Suprapubic skin (tissue), 3 donors: ENCODE measurements at regions not wholly inside any gene's neighbourhood (a gene's known extent, or its start where the extent isn't known, plus 50 kb on each side); places are given as distances from the start of the nearest gene placed in this dataset.

ENCODE experiments used
- POLR2A ChIP-seq, 2 donors: fragments of 450-650 bp; IDR thresholded peaks; one replicate each; pipeline ENCODE4 v1.6.1; 2017; ENCODE audit warnings: antibody characterized with exemption in 2 of 2, mild to moderate bottlenecking in 2 of 2, moderate library complexity in 2 of 2
- TF ChIP-seq, protein P1 (sequence below), 2 donors: fragments of 200-600 bp in 1 of 2; fragments of 450-650 bp in 1 of 2; sonication (generic) in 1 of 2; IDR thresholded peaks; one replicate each; pipeline ENCODE4 v1.5.1; 2016 to 2019; ENCODE audit warnings: antibody characterized with exemption in 2 of 2, mild to moderate bottlenecking in 1 of 2, moderate library complexity in 1 of 2

DNA sequence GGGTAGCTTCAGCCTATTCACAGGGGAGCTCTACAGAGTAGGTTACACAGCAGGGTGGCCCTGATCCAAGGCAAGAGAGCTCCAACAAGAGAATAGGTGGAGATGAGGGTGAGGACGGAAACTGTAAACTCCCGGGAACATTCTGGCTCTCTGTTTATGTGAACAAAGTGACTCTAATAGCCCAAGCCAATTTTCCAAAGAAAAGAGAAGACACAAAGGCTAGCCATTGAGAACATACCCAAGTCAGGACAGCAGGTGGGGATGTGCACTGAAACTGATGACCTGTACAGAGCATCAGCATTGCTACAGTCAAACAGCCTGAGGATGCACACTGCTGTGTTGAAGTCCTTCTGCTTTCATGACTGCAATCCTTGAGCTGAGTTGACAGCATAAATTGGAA lies 136.0 kb upstream of the TOP1 start:
- TF ChIP-seq, protein P1, sequence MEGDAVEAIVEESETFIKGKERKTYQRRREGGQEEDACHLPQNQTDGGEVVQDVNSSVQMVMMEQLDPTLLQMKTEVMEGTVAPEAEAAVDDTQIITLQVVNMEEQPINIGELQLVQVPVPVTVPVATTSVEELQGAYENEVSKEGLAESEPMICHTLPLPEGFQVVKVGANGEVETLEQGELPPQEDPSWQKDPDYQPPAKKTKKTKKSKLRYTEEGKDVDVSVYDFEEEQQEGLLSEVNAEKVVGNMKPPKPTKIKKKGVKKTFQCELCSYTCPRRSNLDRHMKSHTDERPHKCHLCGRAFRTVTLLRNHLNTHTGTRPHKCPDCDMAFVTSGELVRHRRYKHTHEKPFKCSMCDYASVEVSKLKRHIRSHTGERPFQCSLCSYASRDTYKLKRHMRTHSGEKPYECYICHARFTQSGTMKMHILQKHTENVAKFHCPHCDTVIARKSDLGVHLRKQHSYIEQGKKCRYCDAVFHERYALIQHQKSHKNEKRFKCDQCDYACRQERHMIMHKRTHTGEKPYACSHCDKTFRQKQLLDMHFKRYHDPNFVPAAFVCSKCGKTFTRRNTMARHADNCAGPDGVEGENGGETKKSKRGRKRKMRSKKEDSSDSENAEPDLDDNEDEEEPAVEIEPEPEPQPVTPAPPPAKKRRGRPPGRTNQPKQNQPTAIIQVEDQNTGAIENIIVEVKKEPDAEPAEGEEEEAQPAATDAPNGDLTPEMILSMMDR (IDR thresholded peaks at IDR 0.05): no peak
- no peak for TF ChIP-seq POLR2A (IDR thresholded peaks at IDR 0.05)
